ENCODE measurements at regions not wholly inside any gene's neighbourhood (a gene's known extent, or its start where the extent isn't known, plus 50 kb on each side); places are given as distances from the start of the nearest gene placed in this dataset.

GRCh38 chr15:29511663-29512062, 242.0 kb upstream of the NSMCE3 start:
- no peak for TF ChIP-seq CTCF (IDR thresholded peaks at IDR 0.05)
- TF ChIP-seq POLR2AphosphoS5 (IDR thresholded peaks at IDR 0.05), result no peak

Data from upper lobe of left lung (tissue), 4 donors.